ENCODE measurements at regions not wholly inside any gene's neighbourhood (a gene's known extent, or its start where the extent isn't known, plus 50 kb on each side); places are given as distances from the start of the nearest gene placed in this dataset.

DNA sequence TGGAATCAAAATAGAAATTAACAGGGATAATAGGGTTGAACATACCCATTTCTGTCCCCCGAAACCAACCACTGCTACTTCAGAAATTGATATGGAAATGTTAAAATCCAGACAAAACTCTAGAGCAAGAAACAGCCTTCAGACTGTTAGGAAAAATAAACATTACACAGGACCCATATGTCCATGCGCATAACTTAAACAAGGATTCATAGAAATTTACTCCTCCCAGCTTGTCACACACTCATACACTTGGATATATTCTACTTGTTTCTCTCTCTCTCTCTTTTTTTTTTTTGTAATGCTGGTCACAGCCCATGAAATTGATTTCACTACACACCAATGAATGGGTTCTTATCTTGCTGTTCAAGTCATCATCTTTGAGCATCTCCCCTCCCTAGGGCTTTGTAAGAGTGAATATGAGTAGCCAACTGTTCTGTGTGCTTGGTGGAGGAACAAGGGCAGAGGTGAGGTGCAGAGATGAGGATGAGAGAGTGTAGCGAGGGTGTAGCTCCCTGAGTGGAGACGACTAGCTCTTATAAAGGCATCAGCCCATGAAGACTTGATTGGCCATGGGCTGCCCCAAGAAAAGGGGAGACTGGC is 61.8 kb upstream of the MLN start:
- no peaks in the 10 kb centered on the region for H3K27me3 ChIP-seq (ENCODE audit: insufficient read depth, low read length)
- no peak overlapping the region for H4K91ac ChIP-seq (ENCODE audit: insufficient read length, low read depth, low read length)
- no peak overlapping the region for H3K9ac ChIP-seq (ENCODE audit: extremely low read depth, insufficient read length, low read length)
- H3K14ac ChIP-seq (ENCODE audit: insufficient read depth, low read length): no peak overlapping the region
- H3K27ac ChIP-seq (ENCODE audit: insufficient read length, low read depth, low read length): no peak overlapping the region
- WGBS (ENCODE audit: extremely low coverage, insufficient read length, low lambda C conversion rate): no CpG with 5 or more reads among the region's 4 CpGs
- no peak overlapping the region for H3T11ph ChIP-seq (ENCODE audit: low read length)
- H3K4ac ChIP-seq (ENCODE audit: low read depth, low read length): no peak overlapping the region
- H2BK12ac ChIP-seq (ENCODE audit: insufficient read length, low read depth, low read length): no peak overlapping the region
- H3K4me1 Mint-ChIP-seq: peaks cover 25 to 27% of the 10 kb centered on the region in 2 experiments
- H2BK120ac ChIP-seq (ENCODE audit: low read depth, low read length, poor library complexity, severe bottlenecking): no peak overlapping the region
- no peak overlapping the region for H3K18ac ChIP-seq (ENCODE audit: insufficient read length, low read depth, low read length)
- no peak overlapping the region for H3K4me3 Mint-ChIP-seq
- peaks cover 21% of the 10 kb centered on the region for H3K27me3 Mint-ChIP-seq (ENCODE audit: low read depth)
- no peak overlapping the region for H3K56ac ChIP-seq (ENCODE audit: insufficient read length, low read depth, low read length)
- H2AFZ ChIP-seq (ENCODE audit: low read length): no peak overlapping the region
- H3K4me1 ChIP-seq (ENCODE audit: insufficient read depth, low read length): no peaks in the 10 kb centered on the region; the same call in 1 of the 2 replicates
- no peaks in the 10 kb centered on the region for H3K9me3 ChIP-seq (ENCODE audit: control insufficient read depth, low read depth, low read length)
- no peak overlapping the region for H3K4me2 ChIP-seq (ENCODE audit: insufficient read depth, insufficient read length, low read length)
- no peaks in the 10 kb centered on the region for H3K23me2 ChIP-seq (ENCODE audit: insufficient read length, low read depth, low read length, poor library complexity, severe bottlenecking)
- H2BK5ac ChIP-seq (ENCODE audit: insufficient read length, low read length): no peak overlapping the region
- TF ChIP-seq, protein P1, sequence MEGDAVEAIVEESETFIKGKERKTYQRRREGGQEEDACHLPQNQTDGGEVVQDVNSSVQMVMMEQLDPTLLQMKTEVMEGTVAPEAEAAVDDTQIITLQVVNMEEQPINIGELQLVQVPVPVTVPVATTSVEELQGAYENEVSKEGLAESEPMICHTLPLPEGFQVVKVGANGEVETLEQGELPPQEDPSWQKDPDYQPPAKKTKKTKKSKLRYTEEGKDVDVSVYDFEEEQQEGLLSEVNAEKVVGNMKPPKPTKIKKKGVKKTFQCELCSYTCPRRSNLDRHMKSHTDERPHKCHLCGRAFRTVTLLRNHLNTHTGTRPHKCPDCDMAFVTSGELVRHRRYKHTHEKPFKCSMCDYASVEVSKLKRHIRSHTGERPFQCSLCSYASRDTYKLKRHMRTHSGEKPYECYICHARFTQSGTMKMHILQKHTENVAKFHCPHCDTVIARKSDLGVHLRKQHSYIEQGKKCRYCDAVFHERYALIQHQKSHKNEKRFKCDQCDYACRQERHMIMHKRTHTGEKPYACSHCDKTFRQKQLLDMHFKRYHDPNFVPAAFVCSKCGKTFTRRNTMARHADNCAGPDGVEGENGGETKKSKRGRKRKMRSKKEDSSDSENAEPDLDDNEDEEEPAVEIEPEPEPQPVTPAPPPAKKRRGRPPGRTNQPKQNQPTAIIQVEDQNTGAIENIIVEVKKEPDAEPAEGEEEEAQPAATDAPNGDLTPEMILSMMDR (conservative IDR thresholded peaks at IDR 0.05): no peak
- no peak overlapping the region for H2BK15ac ChIP-seq (ENCODE audit: low read depth, low read length)
- no peak overlapping the region for H4K8ac ChIP-seq (replicated peaks; ENCODE audit: insufficient read length, low read depth, low read length)
- H2AK5ac ChIP-seq (ENCODE audit: insufficient read length, low read length): no peak overlapping the region
- DNase-seq: no peak
- H3K36me3 Mint-ChIP-seq (ENCODE audit: insufficient read depth in 1 of 3, low read depth in 3 of 3): no peaks in the 10 kb centered on the region; a peak in 1 of 7 replicates
- no peak overlapping the region for H3K23ac ChIP-seq (ENCODE audit: insufficient read length, low read depth, low read length)
- H4K20me1 ChIP-seq (ENCODE audit: control insufficient read depth, insufficient read depth, insufficient read length): no peaks in the 10 kb centered on the region
- H4K5ac ChIP-seq (ENCODE audit: insufficient read length, low read depth, low read length): no peak overlapping the region
- H3K79me1 ChIP-seq (ENCODE audit: insufficient read depth, low read depth, low read length, poor library complexity, severe bottlenecking): no peaks in the 10 kb centered on the region
- no peak overlapping the region for H3K27ac Mint-ChIP-seq
- H3K79me2 ChIP-seq (ENCODE audit: insufficient read depth, low read length): no peaks in the 10 kb centered on the region
- H3K9me3 Mint-ChIP-seq: peaks cover 0 to 4% of the 10 kb centered on the region in 2 experiments; a peak in 4 of 5 replicates
- no peak overlapping the region for H2BK20ac ChIP-seq (ENCODE audit: low read depth, low read length, poor library complexity, severe bottlenecking)

Measured in H9 (cell line).